NCI-H1436 (cell line): ENCODE measurements at regions not wholly inside any gene's neighbourhood (a gene's known extent, or its start where the extent isn't known, plus 50 kb on each side); places are given as distances from the start of the nearest gene placed in this dataset.
"Not testable (repeated sequence)": the region's sequence is repeated elsewhere in the genome, so short reads cannot be mapped to it uniquely, and the experiment has no call there.

ENCODE experiments used
- DNase-seq: peaks from one replicate; lab custom pipeline; 2025; lab: John Stamatoyannopoulos, UW

- DNase-seq: no peak
Measured at GRCh38 chr13:21228738-21229137, 52.3 kb downstream of the MRPL57 start.

GRCh38 chr13:21229241-21230024 is 53.0 kb downstream of the MRPL57 start:
- no peak for DNase-seq

GRCh38 chr13:21230516-21230915 is 54.1 kb downstream of the MRPL57 start:
- DNase-seq: no peak

- no peak for DNase-seq
Measured at GRCh38 chr13:21231426-21231940, 55.0 kb downstream of the MRPL57 start.

- no peak for DNase-seq
Measured at GRCh38 chr13:21232196-21232595, 55.7 kb downstream of the MRPL57 start.

- DNase-seq: no peak
Measured at GRCh38 chr13:21232599-21232998, 56.1 kb downstream of the MRPL57 start.

GRCh38 chr13:21233086-21233485 is 56.6 kb downstream of the MRPL57 start:
- DNase-seq: no peak

GRCh38 chr13:21234526-21234925 is 58.1 kb downstream of the MRPL57 start:
- no peak for DNase-seq

GRCh38 chr13:21235174-21235573 is 58.7 kb downstream of the MRPL57 start:
- no peak for DNase-seq

- no peak for DNase-seq
Measured at GRCh38 chr13:21237081-21237480, 60.6 kb downstream of the MRPL57 start.

GRCh38 chr13:21238267-21238666 is 61.8 kb downstream of the MRPL57 start:
- DNase-seq: no peak

- no peak for DNase-seq
Measured at GRCh38 chr13:21240586-21240985, 64.1 kb downstream of the MRPL57 start.

- no peak for DNase-seq
Measured at GRCh38 chr13:21242236-21242635, 65.8 kb downstream of the MRPL57 start.

- DNase-seq: no peak
Measured at GRCh38 chr13:21243045-21243897, 66.8 kb downstream of the MRPL57 start.

- not testable (repeated sequence) for DNase-seq
Measured at GRCh38 chr13:21243898-21244184, 67.4 kb downstream of the MRPL57 start.

GRCh38 chr13:21246761-21247452 is 70.4 kb downstream of the MRPL57 start:
- DNase-seq: no peak

- DNase-seq: no peak
Measured at GRCh38 chr13:21256351-21256761, 79.9 kb downstream of the MRPL57 start.

- no peak for DNase-seq
Measured at GRCh38 chr13:21256891-21257290, 80.4 kb downstream of the MRPL57 start.

- no peak for DNase-seq
Measured at GRCh38 chr13:21259571-21260455, 83.4 kb downstream of the MRPL57 start.

- DNase-seq: not testable (repeated sequence)
Measured at GRCh38 chr13:21260561-21261290, 84.3 kb downstream of the MRPL57 start.
